OCI-LY1 (cell line): ENCODE measurements at regions not wholly inside any gene's neighbourhood (a gene's known extent, or its start where the extent isn't known, plus 50 kb on each side); places are given as distances from the start of the nearest gene placed in this dataset.

Experiments used
- CTCF ChIP-seq: fragments of 200-600 bp; sonication (generic), shearing (Covaris generic); IDR thresholded peaks from 2 replicates; pipeline ENCODE4 v1.5.1; 2017; ENCODE audit warnings: mild to moderate bottlenecking, antibody characterized with exemption, low read length, moderate library complexity, mixed read lengths
- EZH2 ChIP-seq: fragments of 200-600 bp; sonication (generic), shearing (Covaris generic); IDR thresholded peaks from 2 replicates; pipeline ENCODE4 v1.8.0; 2017; ENCODE audit warnings: borderline replicate concordance, mixed run types, mild to moderate bottlenecking, antibody characterized with exemption, low read length, moderate library complexity, mixed read lengths

- TF ChIP-seq CTCF (no peak), EZH2 (no peak)
Observed at GRCh38 chr10:23912884-23913404, 296.0 kb upstream of the KIAA1217 start.
